Dedifferentiated amniotic fluid mesenchymal stem cell (primary cell): ENCODE measurements at regions not wholly inside any gene's neighbourhood (a gene's known extent, or its start where the extent isn't known, plus 50 kb on each side); places are given as distances from the start of the nearest gene placed in this dataset.

Experiments used
- DNase-seq: peaks from one replicate; pipeline ENCODE4 v3.0.0-alpha.2; 2016; ENCODE audit errors: extremely low spot score

DNA sequence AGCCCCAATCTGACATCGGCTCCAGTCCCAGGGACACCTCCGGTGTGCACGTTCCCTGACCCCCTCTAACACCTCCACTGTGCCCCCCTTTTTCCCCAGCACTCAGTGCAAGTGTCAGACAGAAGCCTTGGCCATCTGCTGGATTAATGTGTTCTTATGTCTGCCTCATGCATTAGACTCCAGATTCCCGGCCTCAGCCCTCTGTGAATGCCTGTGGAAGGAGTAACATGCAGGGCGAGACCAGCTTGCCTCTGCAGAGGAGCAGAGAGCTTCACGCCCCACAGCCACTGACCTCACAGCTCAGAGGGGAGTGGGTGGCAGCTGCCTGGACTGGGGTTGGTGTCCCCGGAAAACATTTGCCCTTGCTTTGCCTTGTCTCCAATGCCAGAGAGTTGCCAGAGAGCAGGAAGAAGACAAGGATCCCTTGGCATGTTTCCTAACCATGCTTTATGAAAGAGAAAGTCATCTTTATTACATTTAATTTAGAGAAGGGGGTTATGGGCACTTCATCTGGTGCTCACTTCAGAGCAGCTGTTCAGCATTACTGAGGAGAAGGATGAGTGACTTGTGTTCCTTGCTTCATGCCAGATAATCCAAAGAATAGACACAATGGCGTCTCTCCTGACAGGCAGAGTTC lies 91.6 kb upstream of the CXCL12 start:
- peak; percentile 44 for DNase-seq

DNA sequence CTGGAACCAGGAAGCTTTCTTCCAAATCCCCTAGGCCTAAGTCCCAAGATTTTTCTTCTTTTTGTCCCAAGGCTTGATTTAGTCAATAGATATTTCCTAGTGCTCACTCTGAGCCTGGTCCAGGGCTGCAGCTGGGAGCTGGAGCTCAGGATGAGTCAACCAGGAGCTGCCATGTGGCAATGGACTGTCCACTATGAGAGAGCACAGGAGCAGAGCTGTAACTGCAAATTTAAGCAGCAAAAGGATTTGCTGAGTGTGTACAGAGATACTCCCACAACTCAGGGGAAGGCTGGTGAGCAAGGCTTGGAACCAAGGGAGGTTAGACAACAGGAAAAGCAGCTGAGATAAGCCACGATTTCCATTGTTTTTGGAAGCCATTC lies 92.1 kb upstream of the CXCL12 start:
- peak; percentile 49 for DNase-seq

DNA sequence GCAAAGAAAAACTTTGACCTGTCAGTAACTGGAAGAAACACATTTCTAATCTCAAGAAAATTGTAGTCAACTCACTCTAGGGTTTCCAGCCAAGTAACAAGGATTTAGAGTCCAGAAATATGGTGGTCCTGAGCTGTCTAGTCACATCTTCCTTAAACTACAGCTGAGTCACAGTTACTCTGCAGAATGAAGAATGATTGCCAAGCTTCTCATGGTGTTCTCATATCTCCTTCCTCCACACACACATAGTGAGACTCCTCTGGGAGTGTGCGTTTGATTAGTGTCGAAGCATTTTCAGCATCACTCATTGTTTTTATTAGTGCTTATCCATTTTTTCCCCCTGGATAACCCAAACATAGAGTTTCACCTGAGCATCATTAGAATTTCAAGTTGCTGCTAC lies 93.1 kb upstream of the CXCL12 start:
- DNase-seq: no peak

GRCh38 chr10:44478876-44479705 lies 94.2 kb upstream of the CXCL12 start:
- no peak for DNase-seq

DNA sequence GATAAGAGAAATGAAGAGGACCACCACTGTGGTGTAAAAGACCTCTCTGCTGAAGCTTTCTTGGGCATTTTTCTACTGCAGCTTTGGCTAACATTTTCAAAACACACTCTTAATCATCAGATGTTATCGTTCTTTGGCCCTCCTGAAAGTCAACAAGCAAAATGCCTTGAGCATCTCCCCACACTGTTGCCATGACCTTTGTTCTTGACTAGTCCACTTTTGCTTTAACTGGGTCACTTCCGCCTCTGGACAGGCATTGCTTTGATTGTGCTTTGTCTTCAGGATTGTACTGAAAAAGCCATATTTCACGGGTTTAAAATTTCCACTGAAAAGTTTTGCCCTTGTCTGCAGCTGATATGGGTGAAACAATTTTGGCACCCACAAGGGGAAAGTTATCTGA lies 107.8 kb upstream of the CXCL12 start:
- no peak for DNase-seq

DNA sequence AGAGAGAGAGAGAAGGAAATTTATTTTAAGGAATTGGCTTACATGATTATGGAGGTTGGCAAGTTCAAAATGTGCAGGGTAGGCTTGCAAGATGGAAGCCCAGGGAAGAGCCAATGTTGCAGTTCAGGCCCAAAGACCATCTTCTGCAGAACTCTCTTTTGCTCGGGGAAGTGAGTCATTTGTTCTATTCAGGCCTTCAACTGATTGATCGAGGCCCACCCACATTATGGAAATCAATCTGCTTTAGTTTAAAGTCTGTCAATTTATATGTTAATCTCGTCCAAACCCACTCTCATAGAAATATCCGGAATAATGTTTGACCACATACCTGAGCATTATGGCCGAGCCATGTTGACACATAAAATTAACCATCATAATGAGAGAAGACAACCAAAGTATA lies 113.3 kb upstream of the CXCL12 start:
- DNase-seq: no peak

- DNase-seq: no peak
Measured at GRCh38 chr10:44500451-44500850, 115.6 kb upstream of the CXCL12 start.

GRCh38 chr10:44506386-44506785 lies 121.5 kb upstream of the CXCL12 start:
- no peak for DNase-seq

- no peak for DNase-seq
Measured at GRCh38 chr10:44510379-44511115, 125.7 kb upstream of the CXCL12 start.

DNA sequence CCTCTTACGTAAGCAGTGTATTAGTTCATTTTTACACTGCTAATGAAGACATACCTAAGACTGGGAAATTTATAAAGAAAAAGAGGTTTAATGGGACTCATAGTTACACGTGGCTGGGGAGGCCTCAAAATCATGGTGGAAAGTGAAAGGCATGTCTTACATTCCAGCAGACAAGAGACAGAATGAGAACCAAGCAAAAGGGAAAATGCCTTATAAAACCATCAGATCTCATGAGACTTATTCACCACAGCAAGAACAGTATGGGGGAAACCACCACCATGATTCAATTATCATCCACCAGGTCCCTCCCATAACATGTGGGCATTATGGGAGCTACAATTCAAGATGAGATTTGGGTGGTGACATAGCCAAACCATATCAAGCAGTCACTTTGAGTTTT lies 126.3 kb upstream of the CXCL12 start:
- no peak for DNase-seq

DNA sequence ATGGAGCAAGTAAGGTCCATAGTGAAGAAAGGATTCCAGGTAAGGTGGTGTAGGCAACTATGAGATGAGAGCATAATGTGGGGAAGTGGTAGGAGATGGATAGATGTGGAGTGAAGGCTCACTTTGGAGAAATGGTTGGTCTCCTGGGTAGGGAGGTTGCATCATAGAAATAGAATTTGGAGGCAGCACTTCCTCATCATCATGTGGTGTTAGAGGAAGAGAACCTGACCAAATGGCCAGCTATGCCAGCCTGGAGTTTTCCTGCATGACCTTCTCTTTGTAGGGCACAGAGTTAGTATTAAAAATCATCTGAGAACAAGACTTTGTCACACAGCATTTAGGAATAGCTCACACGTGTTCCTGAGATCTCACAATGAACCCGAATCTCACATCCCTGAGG lies 126.7 kb upstream of the CXCL12 start:
- DNase-seq: no peak

DNA sequence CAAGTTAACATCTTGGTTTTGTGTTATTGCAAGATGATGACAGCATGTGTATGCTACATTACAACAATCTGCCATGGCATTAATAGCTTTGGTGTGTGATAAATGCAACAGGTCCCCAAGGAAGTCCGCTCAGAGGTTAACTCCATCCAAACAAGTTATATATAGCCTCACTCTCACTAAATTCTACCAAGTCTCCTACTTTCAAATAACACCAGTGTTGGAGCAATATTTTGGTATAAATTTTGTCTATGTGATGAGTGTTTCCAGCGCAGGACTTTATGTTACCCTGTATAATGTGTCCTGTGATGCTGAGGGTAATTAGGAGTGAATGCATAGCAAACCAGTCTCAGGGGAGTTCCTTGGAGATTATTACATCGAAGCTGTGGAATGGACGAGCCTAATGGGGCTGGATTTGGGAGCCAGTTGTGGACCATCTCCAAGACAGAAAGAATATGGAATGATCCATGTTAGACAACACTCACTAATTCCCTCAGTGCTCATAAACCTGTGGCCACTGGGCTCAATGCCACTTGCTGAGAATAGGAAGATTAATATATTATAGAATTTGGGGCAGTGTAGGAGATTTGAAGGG lies 127.6 kb upstream of the CXCL12 start:
- no peak for DNase-seq

- no peak for DNase-seq
Measured at GRCh38 chr10:44513591-44513990, 128.7 kb upstream of the CXCL12 start.

- no peak for DNase-seq
Measured at GRCh38 chr10:44516891-44517290, 132.0 kb upstream of the CXCL12 start.

GRCh38 chr10:44517635-44518034 lies 132.7 kb upstream of the CXCL12 start:
- no peak for DNase-seq

- DNase-seq: no peak
Measured at GRCh38 chr10:44519361-44519760, 134.5 kb upstream of the CXCL12 start.

DNA sequence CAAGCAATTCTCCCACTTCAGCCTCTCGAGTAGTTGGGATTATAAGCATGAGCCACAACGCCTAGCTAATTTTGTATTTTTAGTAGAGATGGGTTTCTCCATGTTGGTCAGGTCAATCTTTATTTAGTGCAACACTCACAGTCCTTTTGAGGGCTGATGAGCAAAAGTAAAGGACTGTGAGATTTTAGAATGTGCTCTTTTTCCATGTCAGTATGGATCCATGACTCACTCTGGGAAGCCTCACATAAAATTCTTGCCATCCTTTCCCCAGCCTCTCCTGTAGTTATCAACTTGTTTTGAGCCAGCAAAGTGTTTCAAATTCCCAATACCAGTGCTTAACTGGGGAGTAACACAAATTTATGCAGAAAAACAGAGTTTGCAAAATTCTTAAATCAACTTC lies 135.8 kb upstream of the CXCL12 start:
- no peak for DNase-seq

GRCh38 chr10:44539178-44539577 lies 154.3 kb upstream of the CXCL12 start:
- DNase-seq: no peak

DNA sequence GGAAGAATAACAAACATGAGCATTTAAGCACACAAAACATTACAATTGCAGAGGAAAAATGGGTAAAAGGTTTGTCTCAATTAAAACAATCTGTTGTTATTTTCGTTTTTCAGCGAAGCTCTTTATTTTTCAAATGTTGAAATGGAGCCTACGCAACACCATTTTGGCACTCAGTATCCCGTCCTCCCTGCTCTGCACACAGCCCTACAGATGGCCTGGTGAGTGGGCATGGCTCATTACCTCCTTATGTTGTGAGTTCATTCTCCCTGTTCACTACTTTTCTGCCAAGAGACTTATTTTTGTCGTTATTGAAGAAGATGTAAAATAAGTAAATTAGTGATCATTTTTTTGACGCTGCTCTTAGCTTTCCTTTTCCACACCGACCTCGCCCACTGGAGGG lies 167.8 kb upstream of the CXCL12 start:
- no peak for DNase-seq

GRCh38 chr10:44557596-44558191 lies 172.8 kb upstream of the CXCL12 start:
- no peak for DNase-seq

DNA sequence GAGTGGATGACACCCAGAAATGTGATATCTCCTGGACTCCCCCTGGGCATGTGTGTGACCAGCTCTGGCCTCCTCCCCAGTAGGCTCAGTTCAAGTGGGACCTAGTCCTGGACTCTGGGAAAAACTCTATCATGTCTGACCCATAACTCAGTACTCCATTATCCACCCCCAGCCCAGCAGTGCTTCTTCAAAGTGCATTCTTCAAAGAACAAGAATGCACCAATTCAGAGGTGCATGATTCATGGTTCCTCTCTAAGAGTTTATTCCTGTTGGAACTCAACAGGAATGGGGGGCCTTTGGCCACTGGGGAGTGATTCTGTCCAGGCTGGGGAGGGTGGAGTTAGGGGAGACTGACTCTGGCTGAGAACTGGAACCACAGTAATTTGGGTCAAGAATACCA lies 173.6 kb upstream of the CXCL12 start:
- no peak for DNase-seq

DNA sequence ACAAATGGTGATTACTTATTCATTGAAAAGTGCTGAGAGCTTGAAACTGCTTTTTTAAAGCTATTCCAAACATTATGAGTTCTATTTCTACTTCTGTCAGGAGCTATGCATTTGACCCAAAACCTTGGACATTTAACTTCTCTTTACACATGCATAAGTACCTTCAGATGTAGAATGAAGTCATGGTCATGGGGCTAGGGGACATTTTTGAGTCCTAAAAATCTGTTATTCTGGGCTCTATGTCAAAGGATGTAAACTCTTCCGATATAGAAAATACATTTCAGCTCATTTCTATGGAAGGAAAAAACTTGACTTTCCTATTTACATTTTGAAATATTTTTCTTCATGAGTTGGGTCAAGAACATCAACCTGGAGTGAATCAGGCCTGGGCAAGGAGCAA lies 179.5 kb upstream of the CXCL12 start:
- no peak for DNase-seq
